ENCODE measurements at regions not wholly inside any gene's neighbourhood (a gene's known extent, or its start where the extent isn't known, plus 50 kb on each side); places are given as distances from the start of the nearest gene placed in this dataset.

GRCh38 chr12:107263980-107264379 is 170.6 kb upstream of the CRY1 start:
- TF ChIP-seq, protein P1, sequence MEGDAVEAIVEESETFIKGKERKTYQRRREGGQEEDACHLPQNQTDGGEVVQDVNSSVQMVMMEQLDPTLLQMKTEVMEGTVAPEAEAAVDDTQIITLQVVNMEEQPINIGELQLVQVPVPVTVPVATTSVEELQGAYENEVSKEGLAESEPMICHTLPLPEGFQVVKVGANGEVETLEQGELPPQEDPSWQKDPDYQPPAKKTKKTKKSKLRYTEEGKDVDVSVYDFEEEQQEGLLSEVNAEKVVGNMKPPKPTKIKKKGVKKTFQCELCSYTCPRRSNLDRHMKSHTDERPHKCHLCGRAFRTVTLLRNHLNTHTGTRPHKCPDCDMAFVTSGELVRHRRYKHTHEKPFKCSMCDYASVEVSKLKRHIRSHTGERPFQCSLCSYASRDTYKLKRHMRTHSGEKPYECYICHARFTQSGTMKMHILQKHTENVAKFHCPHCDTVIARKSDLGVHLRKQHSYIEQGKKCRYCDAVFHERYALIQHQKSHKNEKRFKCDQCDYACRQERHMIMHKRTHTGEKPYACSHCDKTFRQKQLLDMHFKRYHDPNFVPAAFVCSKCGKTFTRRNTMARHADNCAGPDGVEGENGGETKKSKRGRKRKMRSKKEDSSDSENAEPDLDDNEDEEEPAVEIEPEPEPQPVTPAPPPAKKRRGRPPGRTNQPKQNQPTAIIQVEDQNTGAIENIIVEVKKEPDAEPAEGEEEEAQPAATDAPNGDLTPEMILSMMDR (IDR thresholded peaks at IDR 0.05): no peak
- TF ChIP-seq POLR2A (IDR thresholded peaks at IDR 0.05): no peak

All from testis (tissue), 2 donors.